ENCODE measurements at regions not wholly inside any gene's neighbourhood (a gene's known extent, or its start where the extent isn't known, plus 50 kb on each side); places are given as distances from the start of the nearest gene placed in this dataset.

- 26 to 50% methylated on average over 1 of the region's 1 CpG for WGBS, 2 donors
- TF ChIP-seq CTCF (IDR thresholded peaks at IDR 0.05), result no peak
These were observed 109.4 kb downstream of the ZNF518B start for GRCh38 chr4:10347815-10348214.

DNA sequence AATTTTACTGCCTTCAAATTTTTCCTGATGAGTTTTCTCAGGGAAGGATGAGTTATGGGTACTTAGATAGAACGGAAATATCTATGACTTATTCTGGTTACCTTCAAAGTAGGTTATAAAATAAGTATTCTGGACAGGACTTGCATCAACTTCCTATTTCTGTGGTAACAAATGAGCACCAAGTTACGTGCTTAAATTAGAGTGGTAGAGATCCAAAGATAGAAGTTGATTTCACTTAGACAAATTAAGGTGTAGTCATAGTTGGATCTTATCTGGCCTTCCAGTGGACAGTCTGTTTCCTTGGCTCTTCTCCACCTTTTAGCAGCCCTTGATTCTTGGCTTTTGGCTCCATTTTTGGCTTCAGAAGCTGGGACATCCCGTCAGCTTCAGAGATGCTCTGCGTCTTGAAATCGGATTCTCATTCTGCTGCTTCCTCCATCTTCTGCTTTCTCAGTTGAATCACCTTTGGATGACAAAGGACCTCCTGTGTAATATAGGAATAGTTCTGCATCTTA is 109.9 kb downstream of the ZNF518B start:
- intact Hi-C loops (cut with DNase I; ENCODE audit: low total_unique reads), result no loop called here
- no peaks in the 10 kb centered on the region for H3K9me3 ChIP-seq
- no peaks in the 10 kb centered on the region for H3K36me3 ChIP-seq (ENCODE audit: low read depth, missing control alignments)
- no peak for TF ChIP-seq POLR2A (IDR thresholded peaks at IDR 0.05)
- TF ChIP-seq CTCF (IDR thresholded peaks at IDR 0.05), result no peak
- H3K27ac ChIP-seq, result no peak overlapping the region
- DNase-seq, result no peak
- WGBS, 2 donors, result 48 to 65% methylated on average over 5 of the region's 5 CpGs
- H3K4me1 ChIP-seq, result no peaks in the 10 kb centered on the region
- no peak overlapping the region for H3K4me3 ChIP-seq
- no peaks in the 10 kb centered on the region for H3K27me3 ChIP-seq

More at GRCh38 chr4:10347815-10348214, 109.4 kb downstream of the ZNF518B start:
- Histone ChIP-seq H3K27ac (no peak overlapping the region), H3K4me3 (no peak overlapping the region), H3K36me3 (ENCODE audit: low read depth, missing control alignments) (no peaks in the 10 kb centered on the region), H3K4me1 (no peaks in the 10 kb centered on the region), H3K9me3 (no peaks in the 10 kb centered on the region), H3K27me3 (no peaks in the 10 kb centered on the region)
- DNase-seq, result no peak
- intact Hi-C loops (cut with DNase I; ENCODE audit: low total_unique reads), result no loop called here

GRCh38 chr4:10346023-10346422 is 111.2 kb downstream of the ZNF518B start:
- Histone ChIP-seq H3K4me3 (no peak overlapping the region), H3K36me3 (ENCODE audit: low read depth, missing control alignments) (no peaks in the 10 kb centered on the region), H3K27me3 (no peaks in the 10 kb centered on the region), H3K4me1 (no peaks in the 10 kb centered on the region), H3K9me3 (no peaks in the 10 kb centered on the region), H3K27ac (no peak overlapping the region)
- TF ChIP-seq CTCF (IDR thresholded peaks at IDR 0.05) (no peak), POLR2A (IDR thresholded peaks at IDR 0.05) (no peak)
- DNase-seq, result no peak
- intact Hi-C loops (cut with DNase I; ENCODE audit: low total_unique reads), result no loop called here
- 44 to 65% methylated on average over 2 of the region's 2 CpGs for WGBS, 2 donors

DNA sequence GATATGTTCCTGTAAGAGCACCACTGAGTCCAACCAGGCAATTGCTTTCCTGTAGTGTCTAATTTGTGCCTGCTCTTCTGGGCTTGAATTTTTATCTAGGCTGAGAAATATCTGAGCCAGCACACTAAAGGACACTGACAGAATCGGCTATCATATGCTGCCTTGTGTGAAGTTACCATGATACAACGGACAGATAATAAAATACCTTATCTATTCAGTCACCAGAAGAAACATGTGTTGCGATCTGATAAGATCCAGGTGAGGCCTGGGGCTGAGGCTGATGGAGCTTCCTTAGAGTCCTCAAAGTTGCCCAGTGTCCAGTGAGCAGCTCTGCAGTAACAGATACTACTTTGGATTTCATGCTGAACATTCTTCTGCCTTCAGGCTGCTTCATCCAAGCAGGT is 111.8 kb downstream of the ZNF518B start:
- intact Hi-C loops (cut with DNase I; ENCODE audit: low total_unique reads), result no loop called here
- no peaks in the 10 kb centered on the region for H3K9me3 ChIP-seq
- no peaks in the 10 kb centered on the region for H3K4me1 ChIP-seq
- no peak overlapping the region for H3K27ac ChIP-seq
- no peak for DNase-seq
- H3K4me3 ChIP-seq, result no peak overlapping the region
- H3K27me3 ChIP-seq, result no peaks in the 10 kb centered on the region
- TF ChIP-seq CTCF (IDR thresholded peaks at IDR 0.05), result no peak
- TF ChIP-seq POLR2A (IDR thresholded peaks at IDR 0.05), result no peak
- 54 to 76% methylated on average over 3 of the region's 3 CpGs for WGBS, 2 donors
- no peaks in the 10 kb centered on the region for H3K36me3 ChIP-seq (ENCODE audit: low read depth, missing control alignments)

DNA sequence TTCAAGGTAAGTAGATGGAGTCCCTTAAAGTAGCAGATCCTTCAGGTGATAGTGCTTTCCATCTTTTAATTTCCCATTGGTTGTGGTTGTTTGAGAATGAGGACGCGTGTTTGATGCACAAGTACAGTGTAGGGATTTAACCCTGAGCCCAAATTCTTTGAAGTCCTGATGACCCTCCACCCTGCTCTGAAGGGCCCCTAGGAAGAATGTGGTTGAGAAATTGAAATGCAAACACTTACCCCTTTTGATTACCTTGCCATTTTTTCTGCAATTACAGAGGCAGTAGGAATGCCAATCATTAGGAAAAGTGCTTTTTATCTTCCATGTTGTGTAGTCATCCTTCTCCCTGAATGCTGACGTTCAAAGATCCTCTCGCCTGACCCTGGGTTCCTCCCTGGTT is 112.4 kb downstream of the ZNF518B start:
- TF ChIP-seq CTCF (IDR thresholded peaks at IDR 0.05) (no peak), POLR2A (IDR thresholded peaks at IDR 0.05) (no peak)
- no peaks in the 10 kb centered on the region for H3K36me3 ChIP-seq (ENCODE audit: low read depth, missing control alignments)
- intact Hi-C loops (cut with DNase I; ENCODE audit: low total_unique reads), result no loop called here
- H3K4me3 ChIP-seq, result no peak overlapping the region
- no peaks in the 10 kb centered on the region for H3K9me3 ChIP-seq
- no peaks in the 10 kb centered on the region for H3K27me3 ChIP-seq
- WGBS, 2 donors, result 60 to 62% methylated on average over 4 of the region's 4 CpGs
- H3K4me1 ChIP-seq, result no peaks in the 10 kb centered on the region
- no peak overlapping the region for H3K27ac ChIP-seq
- no peak for DNase-seq

Measured in testis (tissue), 2 donors.